Calu3 (cell line): ENCODE measurements at regions not wholly inside any gene's neighbourhood (a gene's known extent, or its start where the extent isn't known, plus 50 kb on each side); places are given as distances from the start of the nearest gene placed in this dataset.

Experiments used
- BruUV-seq: library from RNA; stranded (reverse); fragments of 400-500 nt; replicated peaks from 2 replicates; lab custom pipeline; 2021; lab: Mats Ljungman, UMichigan
- CTCF ChIA-PET: fragments of 300-600 bp; sonication (Branson Sonifier 250); formaldehyde crosslinking; loops from one replicate; lab custom pipeline; 2022; ENCODE audit warnings: antibody characterized with exemption; lab: Charles Lee
- DNase-seq: peaks from one replicate; pipeline ENCODE4 v3.0.0; 2022
- H3K27ac Mint-ChIP-seq: one replicate; pipeline ENCODE4 v1.8.0; 2022; ENCODE audit warnings: mixed read lengths; ENCODE audit not compliant: unreplicated experiment
- H3K27me3 Mint-ChIP-seq: one replicate; pipeline ENCODE4 v1.8.0; 2022; ENCODE audit warnings: mixed read lengths; ENCODE audit not compliant: unreplicated experiment
- H3K36me3 Mint-ChIP-seq: one replicate; pipeline ENCODE4 v1.8.0; 2022; ENCODE audit warnings: mild to moderate bottlenecking, moderate library complexity, mixed read lengths; ENCODE audit not compliant: insufficient read depth, unreplicated experiment
- H3K4me1 Mint-ChIP-seq: one replicate; pipeline ENCODE4 v1.8.0; 2022; ENCODE audit warnings: mild to moderate bottlenecking, low read depth, mixed read lengths; ENCODE audit not compliant: unreplicated experiment
- H3K4me3 Mint-ChIP-seq: one replicate; pipeline ENCODE4 v1.8.0; 2022; ENCODE audit warnings: mild to moderate bottlenecking, low read depth, moderate library complexity, mixed read lengths; ENCODE audit not compliant: unreplicated experiment
- H3K9me3 Mint-ChIP-seq: one replicate; pipeline ENCODE4 v1.8.0; 2022; ENCODE audit warnings: low read depth, mixed read lengths; ENCODE audit not compliant: unreplicated experiment
- CTCF ChIP-seq: fragments of 200-600 bp; IDR thresholded peaks from one replicate; pipeline ENCODE4 v1.8.0; 2022; ENCODE audit warnings: antibody characterized with exemption; ENCODE audit not compliant: unreplicated experiment
- intact Hi-C: fragments of 100-400 bp; cut with micrococcal nuclease; formaldehyde crosslinking; loops from one replicate; pipeline ENCODE4 v1.10.0; 2022; ENCODE audit not compliant: unreplicated experiment

GRCh38 chr14:54177641-54178621 lies 218.9 kb upstream of the CDKN3 start:
- BruUV-seq, result no TSS peak
- no peaks in the 10 kb centered on the region for H3K36me3 Mint-ChIP-seq

DNA sequence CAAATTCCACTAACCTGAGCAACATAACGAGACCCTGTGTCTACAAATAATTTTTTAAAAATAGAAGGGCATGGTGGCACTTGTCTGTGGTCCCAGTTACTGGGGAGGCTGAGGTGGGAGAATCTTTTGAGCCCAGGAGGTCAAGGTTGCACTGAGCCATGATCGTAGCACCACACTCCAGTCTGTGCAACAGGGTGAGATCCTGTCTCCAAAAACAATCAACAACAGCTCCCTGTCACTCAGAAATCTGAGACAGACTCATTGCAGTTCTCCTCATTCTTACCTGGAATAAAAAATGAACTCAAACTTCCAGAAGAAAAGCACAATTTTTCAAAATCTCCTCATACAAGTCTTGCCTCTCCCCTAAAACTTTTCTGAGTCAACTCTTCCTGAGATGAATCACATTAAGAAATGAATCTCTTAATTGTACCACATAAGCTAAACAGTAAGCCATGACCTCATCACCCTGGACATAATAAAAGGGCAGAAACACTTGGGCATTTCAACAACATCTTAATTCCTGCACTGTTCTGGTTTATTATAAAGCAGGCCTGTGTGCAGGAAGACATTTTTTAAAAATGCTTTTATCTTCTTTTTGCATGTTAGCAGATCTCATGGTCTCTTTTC lies 214.3 kb upstream of the CDKN3 start:
- CTCF ChIA-PET, result interaction anchor here (0.6 to 2.1 kb wide), 4 partner anchors 70 to 205 kb away, joined by 3 to 6 read pairs (median 4); no protein-coding TSS in a partner anchor
- peak; percentile 14 for DNase-seq
- Mint-ChIP-seq H3K27me3 (no peaks in the 10 kb centered on the region), H3K9me3 (no peaks in the 10 kb centered on the region), H3K27ac (peak overlapping the region; percentile 91), H3K4me3 (no peak overlapping the region), H3K4me1 (peaks cover 21% of the 10 kb centered on the region), H3K36me3 (no peaks in the 10 kb centered on the region)
- TF ChIP-seq CTCF, result no peak
- BruUV-seq, result no TSS peak
- intact Hi-C loops, result loop anchor here (10.0 kb wide), 1 partner anchor 72 kb away; no protein-coding TSS in a partner anchor

More at GRCh38 chr14:54177641-54178621, 218.9 kb upstream of the CDKN3 start:
- TF ChIP-seq CTCF, result no peak
- no peak overlapping the region for H3K4me3 Mint-ChIP-seq
- no peak for DNase-seq
- no peaks in the 10 kb centered on the region for H3K9me3 Mint-ChIP-seq
- intact Hi-C loops, result loop anchor here (5.0 to 10.0 kb wide), 3 partner anchors 71 to 333 kb away; no protein-coding TSS in a partner anchor
- CTCF ChIA-PET, result interaction anchor here (1.4 kb wide), 1 partner anchor 151 kb away, joined by 3 read pairs; no protein-coding TSS in a partner anchor
- no peak overlapping the region for H3K27ac Mint-ChIP-seq
- peaks cover 37% of the 10 kb centered on the region for H3K4me1 Mint-ChIP-seq
- no peaks in the 10 kb centered on the region for H3K27me3 Mint-ChIP-seq

GRCh38 chr14:54186821-54187763 lies 209.7 kb upstream of the CDKN3 start:
- Mint-ChIP-seq H3K36me3 (no peaks in the 10 kb centered on the region), H3K27ac (no peak overlapping the region)

More at GRCh38 chr14:54186821-54187763, 209.7 kb upstream of the CDKN3 start:
- DNase-seq, result no peak
- H3K4me1 Mint-ChIP-seq, result peaks cover 12% of the 10 kb centered on the region
- CTCF ChIA-PET, result interaction anchor here (0.9 kb wide), 1 partner anchor 142 kb away, joined by 4 read pairs; no protein-coding TSS in a partner anchor
- H3K9me3 Mint-ChIP-seq, result no peaks in the 10 kb centered on the region
- TF ChIP-seq CTCF, result no peak
- no peak overlapping the region for H3K4me3 Mint-ChIP-seq
- no TSS peak for BruUV-seq
- no peaks in the 10 kb centered on the region for H3K27me3 Mint-ChIP-seq
- intact Hi-C loops, result loop anchor here (10.0 kb wide), 1 partner anchor 68 kb away; no protein-coding TSS in a partner anchor
